Body of pancreas (tissue), 4 donors: ENCODE measurements at regions not wholly inside any gene's neighbourhood (a gene's known extent, or its start where the extent isn't known, plus 50 kb on each side); places are given as distances from the start of the nearest gene placed in this dataset.

Source experiments
- ATAC-seq: fragments of 150-250 bp; one replicate; pipeline ENCODE4 v1.9.1; 2016
- DNase-seq, 4 donors: peaks; one replicate each; pipeline ENCODE4 v3.0.0-alpha.2; 2019
- H3K27ac ChIP-seq, 4 donors: fragments of 200-600 bp; sonication (generic); 1 replicate in 3 of 4; 2 replicates in 1 of 4; pipeline versions ENCODE4 v1.5.1 to v1.6.1; 2016 to 2019; ENCODE audit warnings: mild to moderate bottlenecking in 1 of 4, mixed read lengths in 1 of 4, moderate library complexity in 1 of 4
- H3K27me3 ChIP-seq, 2 donors: fragments of 200-600 bp; sonication (generic); one replicate each; pipeline ENCODE4 v1.6.0; 2016; ENCODE audit warnings: mild to moderate bottlenecking in 1 of 2
- H3K36me3 ChIP-seq, 2 donors: fragments of 200-600 bp; sonication (generic); replicated peaks in 1 of 2; 2 replicates each; pipeline ENCODE4 v1.5.1; 2016; ENCODE audit warnings: low read depth in 2 of 2; ENCODE audit not compliant: insufficient read depth in 1 of 2
- H3K4me1 ChIP-seq: fragments of 200-600 bp; sonication (generic); one replicate; pipeline ENCODE4 v1.6.0; 2016
- H3K4me3 ChIP-seq, 2 donors: fragments of 200-600 bp; sonication (generic); 1 replicate in 1 of 2; 2 replicates in 1 of 2; pipeline ENCODE4 v1.5.1; 2016 to 2019
- H3K9me3 ChIP-seq, 3 donors: fragments of 200-600 bp; sonication (generic); 1 replicate in 2 of 3; 2 replicates in 1 of 3; pipeline ENCODE4 v1.5.1; 2016
- POLR2A ChIP-seq, 3 donors: fragments of 450-650 bp; IDR thresholded peaks; one replicate each; pipeline ENCODE4 v1.6.1; 2016; ENCODE audit warnings: antibody characterized with exemption in 3 of 3, mild to moderate bottlenecking in 2 of 3
- WGBS, 2 donors: methylation state at CpG; one replicate each; pipeline ENCODE4 v1.1.5; 2017; 5-methylcytosine and 5-hydroxymethylcytosine counted together
- intact Hi-C: fragments of 100-400 bp; cut with DNase I; formaldehyde crosslinking; loops from one replicate; pipeline ENCODE4 v1.15.1; 2023
- TF ChIP-seq, protein P1 (sequence below), 7 experiments: fragments of 450-650 bp in 4 of 7; fragments of 200-600 bp in 3 of 7; sonication (generic) in 3 of 7; IDR thresholded peaks; one replicate each; pipeline ENCODE4 v1.5.1; 2016 to 2019; ENCODE audit warnings: antibody characterized with exemption in 7 of 7

DNA sequence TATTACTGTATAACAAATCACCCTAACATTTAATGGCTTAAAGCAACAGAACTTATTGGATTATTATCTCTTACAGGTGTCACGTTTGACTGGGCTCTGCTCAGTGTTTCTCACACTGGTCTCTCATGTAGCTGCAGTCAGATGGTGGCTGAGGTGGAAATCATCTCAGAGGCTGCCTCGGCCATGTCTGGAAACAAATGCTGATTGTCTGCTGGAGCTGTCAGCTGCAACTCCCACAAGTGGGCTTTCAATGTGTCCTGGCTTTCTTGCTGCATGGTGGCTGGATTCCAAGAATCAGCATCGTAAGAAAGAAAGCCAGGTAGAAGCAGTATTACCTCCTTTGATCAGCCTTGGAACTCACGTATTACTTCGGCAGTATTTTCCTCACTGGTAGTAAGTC is 277.6 kb downstream of the SPANXN1 start:
- Histone ChIP-seq H3K4me3 (no peak overlapping the region), H3K9me3 (no peaks in the 10 kb centered on the region), H3K4me1 (no peaks in the 10 kb centered on the region), H3K36me3 (no peaks in the 10 kb centered on the region), H3K27ac (no peak overlapping the region), H3K27me3 (no peaks in the 10 kb centered on the region)
- intact Hi-C loops, result no loop called here
- no peak for TF ChIP-seq POLR2A (IDR thresholded peaks at IDR 0.05)
- TF ChIP-seq, protein P1, sequence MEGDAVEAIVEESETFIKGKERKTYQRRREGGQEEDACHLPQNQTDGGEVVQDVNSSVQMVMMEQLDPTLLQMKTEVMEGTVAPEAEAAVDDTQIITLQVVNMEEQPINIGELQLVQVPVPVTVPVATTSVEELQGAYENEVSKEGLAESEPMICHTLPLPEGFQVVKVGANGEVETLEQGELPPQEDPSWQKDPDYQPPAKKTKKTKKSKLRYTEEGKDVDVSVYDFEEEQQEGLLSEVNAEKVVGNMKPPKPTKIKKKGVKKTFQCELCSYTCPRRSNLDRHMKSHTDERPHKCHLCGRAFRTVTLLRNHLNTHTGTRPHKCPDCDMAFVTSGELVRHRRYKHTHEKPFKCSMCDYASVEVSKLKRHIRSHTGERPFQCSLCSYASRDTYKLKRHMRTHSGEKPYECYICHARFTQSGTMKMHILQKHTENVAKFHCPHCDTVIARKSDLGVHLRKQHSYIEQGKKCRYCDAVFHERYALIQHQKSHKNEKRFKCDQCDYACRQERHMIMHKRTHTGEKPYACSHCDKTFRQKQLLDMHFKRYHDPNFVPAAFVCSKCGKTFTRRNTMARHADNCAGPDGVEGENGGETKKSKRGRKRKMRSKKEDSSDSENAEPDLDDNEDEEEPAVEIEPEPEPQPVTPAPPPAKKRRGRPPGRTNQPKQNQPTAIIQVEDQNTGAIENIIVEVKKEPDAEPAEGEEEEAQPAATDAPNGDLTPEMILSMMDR (IDR thresholded peaks at IDR 0.05), result no peak
- DNase-seq, result no peak
- ATAC-seq, result no peak
- WGBS, 2 donors, result 30 to 33% methylated on average over 4 to 5 of the region's 5 CpGs

DNA sequence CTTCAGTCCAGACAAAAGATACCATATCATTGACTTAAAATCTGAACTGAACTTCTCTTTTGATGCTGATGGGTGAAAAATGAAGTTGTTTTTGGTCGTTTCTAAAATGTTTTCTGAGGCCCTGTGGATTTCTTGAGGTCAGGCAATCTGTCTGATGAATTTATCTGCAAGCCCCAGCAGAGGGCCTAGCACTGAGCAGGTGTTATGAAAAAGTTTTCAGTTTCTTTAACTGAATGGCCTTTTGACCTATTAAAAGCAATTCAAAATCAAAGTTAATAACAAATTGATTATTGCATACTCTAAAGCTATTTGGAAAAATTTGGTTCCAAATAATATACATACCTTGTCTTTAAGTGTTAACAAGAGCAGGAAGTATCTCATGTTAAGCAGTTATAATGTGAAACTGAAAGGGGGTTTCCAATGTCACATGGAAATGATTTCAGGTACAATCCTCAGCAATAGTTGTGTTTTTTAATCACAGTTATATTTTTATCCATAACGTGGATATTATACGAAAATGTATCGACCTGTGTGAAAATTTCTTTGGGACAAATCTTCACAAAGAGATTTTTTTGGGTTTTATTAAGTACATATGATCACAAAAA is 285.0 kb downstream of the SPANXN1 start:
- Histone ChIP-seq H3K27ac (no peak overlapping the region), H3K36me3 (no peaks in the 10 kb centered on the region), H3K27me3 (no peaks in the 10 kb centered on the region), H3K4me1 (no peaks in the 10 kb centered on the region), H3K4me3 (no peak overlapping the region), H3K9me3 (no peaks in the 10 kb centered on the region)
- 38 to 60% methylated on average over 4 of the region's 4 CpGs for WGBS, 2 donors
- no peak for TF ChIP-seq POLR2A (IDR thresholded peaks at IDR 0.05)
- TF ChIP-seq, protein P1 (IDR thresholded peaks at IDR 0.05), result no peak
- DNase-seq (no peak), ATAC-seq (no peak)
- intact Hi-C loops, result no loop called here

DNA sequence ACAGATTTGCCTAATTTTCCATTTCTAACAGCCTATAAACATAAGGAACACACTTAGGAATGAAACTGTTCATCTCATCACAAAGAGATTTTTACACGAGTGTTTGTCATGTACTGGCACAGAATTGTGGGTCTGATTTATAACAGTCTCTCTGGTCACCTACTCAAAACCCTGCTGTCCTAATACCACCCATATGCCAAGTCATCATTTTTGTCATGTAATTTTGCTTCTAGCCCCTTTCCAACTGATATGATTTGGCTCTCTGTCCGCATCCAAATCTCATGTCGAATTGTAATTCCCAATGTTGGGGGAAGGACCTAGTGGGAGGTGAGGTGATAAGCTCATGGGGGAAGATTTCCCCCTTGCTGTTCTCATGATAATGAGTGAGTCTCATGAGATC is 284.1 kb upstream of the SLITRK2 start:
- Histone ChIP-seq H3K36me3 (no peaks in the 10 kb centered on the region), H3K27ac (no peak overlapping the region), H3K9me3 (no peaks in the 10 kb centered on the region), H3K27me3 (no peaks in the 10 kb centered on the region), H3K4me1 (no peaks in the 10 kb centered on the region), H3K4me3 (no peak overlapping the region)
- WGBS, 2 donors, result 62 to 90% methylated on average over 3 of the region's 3 CpGs
- ATAC-seq (no peak), DNase-seq (no peak)
- intact Hi-C loops, result no loop called here
- TF ChIP-seq, protein P1 (IDR thresholded peaks at IDR 0.05), result no peak

DNA sequence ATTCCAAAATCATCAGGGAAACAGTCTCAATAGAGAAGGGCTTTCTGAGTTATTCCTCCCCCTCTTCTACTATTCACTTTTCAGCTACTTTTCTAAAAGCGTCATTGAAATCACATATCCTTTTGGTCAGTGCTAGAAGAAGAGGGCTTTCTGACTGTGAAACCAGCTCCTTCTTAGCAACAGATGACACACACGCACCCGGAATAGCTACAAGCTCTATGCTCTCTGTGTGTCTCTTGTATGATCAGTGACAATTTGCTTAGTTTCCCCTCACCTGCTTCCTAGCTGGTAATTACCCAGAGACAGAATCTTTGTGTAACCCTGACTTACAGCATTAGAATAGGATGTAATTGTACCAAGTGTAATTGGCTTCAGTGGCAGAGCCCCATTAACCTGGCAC is 268.1 kb upstream of the SLITRK2 start:
- no peaks in the 10 kb centered on the region for H3K36me3 ChIP-seq
- no peak for TF ChIP-seq POLR2A (IDR thresholded peaks at IDR 0.05)
- TF ChIP-seq, protein P1 (IDR thresholded peaks at IDR 0.05), result no peak
- no peaks in the 10 kb centered on the region for H3K9me3 ChIP-seq
- no peak overlapping the region for H3K27ac ChIP-seq
- H3K4me3 ChIP-seq, result no peak overlapping the region
- H3K27me3 ChIP-seq, result no peaks in the 10 kb centered on the region
- ATAC-seq, result no peak
- no peaks in the 10 kb centered on the region for H3K4me1 ChIP-seq
- no peak for DNase-seq
- intact Hi-C loops, result no loop called here
- 77 to 79% methylated on average over 3 of the region's 3 CpGs for WGBS, 2 donors

DNA sequence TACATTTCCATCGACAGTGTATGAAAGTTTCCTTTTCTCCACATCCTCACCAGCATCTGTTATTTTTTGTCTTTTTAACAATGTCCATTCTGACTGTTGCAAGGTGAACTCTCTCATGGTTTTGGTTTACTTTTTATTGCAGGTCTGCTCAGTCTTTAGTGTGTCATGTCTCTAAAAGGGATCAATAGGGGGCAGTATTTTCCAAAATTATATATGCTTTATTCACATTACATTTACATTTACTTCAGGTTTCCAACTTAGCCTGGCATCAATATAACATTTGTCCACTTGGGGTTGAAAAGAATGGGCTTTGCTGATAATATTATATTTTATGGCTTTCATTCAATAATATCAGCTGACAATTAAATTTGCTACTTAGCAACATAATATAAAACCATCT is 265.0 kb upstream of the SLITRK2 start:
- intact Hi-C loops, result no loop called here

More for the DNA sequence above, 265.0 kb upstream of the SLITRK2 start:
- no peaks in the 10 kb centered on the region for H3K36me3 ChIP-seq
- no peaks in the 10 kb centered on the region for H3K4me1 ChIP-seq
- H3K27me3 ChIP-seq, result no peaks in the 10 kb centered on the region
- DNase-seq, result no peak
- no peak for ATAC-seq
- H3K27ac ChIP-seq, result no peak overlapping the region
- WGBS, 2 donors, result 50 to 52% methylated on average over 1 of the region's 1 CpG
- no peak overlapping the region for H3K4me3 ChIP-seq
- no peaks in the 10 kb centered on the region for H3K9me3 ChIP-seq
- no peak for TF ChIP-seq POLR2A (IDR thresholded peaks at IDR 0.05)
- TF ChIP-seq, protein P1 (IDR thresholded peaks at IDR 0.05), result no peak
